WTC11 (cell line): ENCODE measurements at regions not wholly inside any gene's neighbourhood (a gene's known extent, or its start where the extent isn't known, plus 50 kb on each side); places are given as distances from the start of the nearest gene placed in this dataset.

Experiments
- ATAC-seq: fragments of 200-7000 bp; cut with Tn5 transposase; 2 replicates; pipeline ENCODE4 v1.10.0; 2021; ENCODE audit warnings: mild to moderate bottlenecking, moderate library complexity
- CTCF ChIA-PET: fragments of 300-600 bp; sonication (Branson Sonifier 250); formaldehyde crosslinking; loops from one replicate; lab custom pipeline; 2021; ENCODE audit warnings: antibody characterized with exemption; lab: Charles Lee
- POLR2A ChIA-PET: fragments of 350-600 bp; sonication (Branson Sonifier 250); formaldehyde crosslinking; loops from one replicate; lab custom pipeline; 2021; ENCODE audit warnings: antibody characterized with exemption; lab: Charles Lee
- DNase-seq: peaks from one replicate; pipeline ENCODE4 v3.0.0; 2021; ENCODE audit warnings: low spot score
- H3K27ac Mint-ChIP-seq: 2 replicates; pipeline ENCODE4 v1.8.0; 2021; ENCODE audit warnings: mixed read lengths
- H3K27me3 Mint-ChIP-seq: 2 replicates; pipeline ENCODE4 v1.8.0; 2021; ENCODE audit warnings: low read depth, mild to moderate bottlenecking, moderate library complexity, mixed read lengths
- H3K36me3 Mint-ChIP-seq: 2 replicates; pipeline ENCODE4 v1.8.0; 2021; ENCODE audit warnings: mixed read lengths
- H3K4me1 Mint-ChIP-seq: 2 replicates; pipeline ENCODE4 v1.8.0; 2022; ENCODE audit warnings: mixed read lengths
- H3K4me3 Mint-ChIP-seq: 2 replicates; pipeline ENCODE4 v1.8.0; 2021; ENCODE audit warnings: mild to moderate bottlenecking, moderate library complexity, mixed read lengths
- H3K9me3 Mint-ChIP-seq: 2 replicates; pipeline ENCODE4 v1.8.0; 2021; ENCODE audit warnings: mixed read lengths
- ATF1 ChIP-seq: sonication (generic); formaldehyde crosslinking; IDR thresholded peaks from 2 replicates; pipeline ENCODE4 v1.8.1; 2023; ENCODE audit warnings: mild to moderate bottlenecking, moderate library complexity, missing genetic modification reagents
- CREM ChIP-seq: sonication (generic); formaldehyde crosslinking; IDR thresholded peaks from 2 replicates; pipeline ENCODE4 v1.8.1; 2022; ENCODE audit warnings: mild to moderate bottlenecking, missing genetic modification reagents, moderate library complexity
- EMX1 ChIP-seq: fragments of 250-450 bp; sonication (Bioruptor Pico); IDR thresholded peaks from 2 replicates; pipeline ENCODE4 v1.8.0; 2021; ENCODE audit warnings: mild to moderate bottlenecking
- FOXP4 ChIP-seq: sonication (generic); formaldehyde crosslinking; IDR thresholded peaks from 2 replicates; pipeline ENCODE4 v1.8.0; 2022; ENCODE audit warnings: mild to moderate bottlenecking, missing genetic modification reagents
- GABPB1 ChIP-seq: sonication (generic); formaldehyde crosslinking; IDR thresholded peaks from 2 replicates; pipeline ENCODE4 v1.8.1; 2023; ENCODE audit warnings: mild to moderate bottlenecking, missing genetic modification reagents
- GRHL2 ChIP-seq: fragments of 250-450 bp; sonication (Bioruptor Pico); IDR thresholded peaks from 2 replicates; pipeline ENCODE4 v1.8.0; 2022; ENCODE audit warnings: mild to moderate bottlenecking, moderate library complexity; ENCODE audit not compliant: insufficient replicate concordance, severe bottlenecking
- HMGA2 ChIP-seq: fragments of 250-450 bp; sonication (Bioruptor Pico); IDR thresholded peaks from 2 replicates; pipeline ENCODE4 v1.4.0; 2021; ENCODE audit warnings: mild to moderate bottlenecking, moderate library complexity
- JUN ChIP-seq: sonication (generic); formaldehyde crosslinking; IDR thresholded peaks from 2 replicates; pipeline ENCODE4 v1.8.0; 2023; ENCODE audit warnings: mild to moderate bottlenecking, missing genetic modification reagents
- MAX ChIP-seq: sonication (generic); formaldehyde crosslinking; IDR thresholded peaks from 2 replicates; pipeline ENCODE4 v1.8.0; 2022; ENCODE audit warnings: mild to moderate bottlenecking, missing genetic modification reagents
- MXD4 ChIP-seq: fragments of 250-450 bp; sonication (Bioruptor Pico); IDR thresholded peaks from 2 replicates; pipeline ENCODE4 v1.8.0; 2021; ENCODE audit warnings: mild to moderate bottlenecking, moderate library complexity, borderline replicate concordance
- NFE2L1 ChIP-seq: sonication (generic); formaldehyde crosslinking; IDR thresholded peaks from 2 replicates; pipeline ENCODE4 v1.8.1; 2023; ENCODE audit warnings: missing genetic modification reagents
- NFYB ChIP-seq: sonication (generic); formaldehyde crosslinking; conservative IDR thresholded peaks from 2 replicates; pipeline ENCODE4 v1.8.0; 2022; ENCODE audit warnings: low read depth, missing genetic modification reagents
- NR2C2 ChIP-seq: sonication (generic); formaldehyde crosslinking; IDR thresholded peaks from 2 replicates; pipeline ENCODE4 v1.8.0; 2022; ENCODE audit warnings: mild to moderate bottlenecking, missing genetic modification reagents
- SMAD3 ChIP-seq: sonication (generic); formaldehyde crosslinking; IDR thresholded peaks from 2 replicates; pipeline ENCODE4 v1.8.0; 2022; ENCODE audit warnings: missing genetic modification reagents, mild to moderate bottlenecking, borderline replicate concordance
- TEAD1 ChIP-seq: sonication (generic); formaldehyde crosslinking; IDR thresholded peaks from 2 replicates; pipeline ENCODE4 v1.8.0; 2022; ENCODE audit warnings: mild to moderate bottlenecking, missing genetic modification reagents
- TP53 ChIP-seq: sonication (generic); formaldehyde crosslinking; IDR thresholded peaks from 2 replicates; pipeline ENCODE4 v1.8.1; 2023; ENCODE audit warnings: mild to moderate bottlenecking, missing genetic modification reagents
- USF2 ChIP-seq: sonication (generic); formaldehyde crosslinking; IDR thresholded peaks from 2 replicates; pipeline ENCODE4 v1.8.1; 2023; ENCODE audit warnings: mild to moderate bottlenecking, missing genetic modification reagents, moderate library complexity
- ZNF232 ChIP-seq: sonication (generic); formaldehyde crosslinking; IDR thresholded peaks from 2 replicates; pipeline ENCODE4 v1.8.0; 2022; ENCODE audit warnings: mild to moderate bottlenecking, missing genetic modification reagents
- TF ChIP-seq, protein P1 (sequence below): sonication (generic); formaldehyde crosslinking; conservative IDR thresholded peaks from 2 replicates; pipeline ENCODE4 v1.8.1; 2022; ENCODE audit warnings: mild to moderate bottlenecking, missing genetic modification reagents
- TF ChIP-seq, protein P2 (sequence below): fragments of 250-450 bp; sonication (Bioruptor Pico); IDR thresholded peaks from 2 replicates; pipeline ENCODE4 v1.8.0; 2021; ENCODE audit warnings: mild to moderate bottlenecking
- TF ChIP-seq, protein P3 (sequence below): sonication (generic); formaldehyde crosslinking; IDR thresholded peaks from 2 replicates; pipeline ENCODE4 v1.8.1; 2022; ENCODE audit warnings: missing genetic modification reagents, borderline replicate concordance
- TF ChIP-seq, protein P4 (sequence below): fragments of 250-450 bp; sonication (Bioruptor Pico); IDR thresholded peaks from 2 replicates; pipeline ENCODE4 v1.9.0; 2021; ENCODE audit warnings: mild to moderate bottlenecking

GRCh38 chrX:149365061-149365460 lies 140.0 kb downstream of the IDS start (continued):
- TF ChIP-seq CREM (CRISPR knock-in tag) (no peak), SMAD3 (CRISPR knock-in tag) (no peak), NFYB (CRISPR knock-in tag) (no peak), NR2C2 (no peak), ZNF232 (CRISPR knock-in tag) (no peak)
- TF ChIP-seq, protein P1, sequence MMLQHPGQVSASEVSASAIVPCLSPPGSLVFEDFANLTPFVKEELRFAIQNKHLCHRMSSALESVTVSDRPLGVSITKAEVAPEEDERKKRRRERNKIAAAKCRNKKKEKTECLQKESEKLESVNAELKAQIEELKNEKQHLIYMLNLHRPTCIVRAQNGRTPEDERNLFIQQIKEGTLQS (CRISPR knock-in tag) = no peak
- TF ChIP-seq, all 79 proteins: peak for 0

DNA sequence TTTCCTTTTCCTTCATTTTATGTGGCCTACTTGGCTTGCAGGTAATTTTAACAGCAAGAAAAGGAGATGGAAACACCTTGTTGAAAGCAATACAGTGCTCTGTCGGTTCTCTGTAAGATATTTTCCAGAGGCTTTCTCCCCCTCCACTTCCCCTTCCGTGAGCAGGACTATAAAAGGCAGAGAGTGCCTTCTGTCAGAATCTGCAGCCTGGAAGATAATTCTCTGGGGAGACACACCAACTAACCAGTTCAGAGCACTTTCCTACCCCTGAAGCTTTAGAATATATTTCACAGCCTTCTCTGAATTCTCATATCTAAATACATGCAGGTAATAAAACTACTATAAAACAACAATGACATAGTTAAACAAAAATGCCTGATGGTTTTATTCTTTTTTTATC lies 141.1 kb downstream of the IDS start:
- POLR2A ChIA-PET = no interaction called here
- ATAC-seq = no peak

GRCh38 chrX:149346306-149346705 lies 158.8 kb downstream of the IDS start:
- H3K9me3 Mint-ChIP-seq = peaks cover 3% of the 10 kb centered on the region; the same call in 1 of the 2 replicates
- no peak for ATAC-seq
- TF ChIP-seq, protein P2, sequence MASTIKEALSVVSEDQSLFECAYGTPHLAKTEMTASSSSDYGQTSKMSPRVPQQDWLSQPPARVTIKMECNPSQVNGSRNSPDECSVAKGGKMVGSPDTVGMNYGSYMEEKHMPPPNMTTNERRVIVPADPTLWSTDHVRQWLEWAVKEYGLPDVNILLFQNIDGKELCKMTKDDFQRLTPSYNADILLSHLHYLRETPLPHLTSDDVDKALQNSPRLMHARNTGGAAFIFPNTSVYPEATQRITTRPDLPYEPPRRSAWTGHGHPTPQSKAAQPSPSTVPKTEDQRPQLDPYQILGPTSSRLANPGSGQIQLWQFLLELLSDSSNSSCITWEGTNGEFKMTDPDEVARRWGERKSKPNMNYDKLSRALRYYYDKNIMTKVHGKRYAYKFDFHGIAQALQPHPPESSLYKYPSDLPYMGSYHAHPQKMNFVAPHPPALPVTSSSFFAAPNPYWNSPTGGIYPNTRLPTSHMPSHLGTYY (CRISPR knock-in tag) = no peak
- TF ChIP-seq GABPB1 (CRISPR knock-in tag) (no peak), MXD4 (CRISPR knock-in tag) (no peak), USF2 (no peak), SMAD3 (CRISPR knock-in tag) (no peak), HMGA2 (CRISPR knock-in tag) (no peak)
- TF ChIP-seq, protein P3, sequence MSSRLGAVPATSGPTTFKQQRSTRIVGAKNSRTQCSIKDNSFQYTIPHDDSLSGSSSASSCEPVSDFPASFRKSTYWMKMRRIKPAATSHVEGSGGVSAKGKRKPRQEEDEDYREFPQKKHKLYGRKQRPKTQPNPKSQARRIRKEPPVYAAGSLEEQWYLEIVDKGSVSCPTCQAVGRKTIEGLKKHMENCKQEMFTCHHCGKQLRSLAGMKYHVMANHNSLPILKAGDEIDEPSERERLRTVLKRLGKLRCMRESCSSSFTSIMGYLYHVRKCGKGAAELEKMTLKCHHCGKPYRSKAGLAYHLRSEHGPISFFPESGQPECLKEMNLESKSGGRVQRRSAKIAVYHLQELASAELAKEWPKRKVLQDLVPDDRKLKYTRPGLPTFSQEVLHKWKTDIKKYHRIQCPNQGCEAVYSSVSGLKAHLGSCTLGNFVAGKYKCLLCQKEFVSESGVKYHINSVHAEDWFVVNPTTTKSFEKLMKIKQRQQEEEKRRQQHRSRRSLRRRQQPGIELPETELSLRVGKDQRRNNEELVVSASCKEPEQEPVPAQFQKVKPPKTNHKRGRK (CRISPR knock-in tag) = no peak

More for the DNA sequence above, 141.1 kb downstream of the IDS start:
- CTCF ChIA-PET = no interaction called here
- H3K4me3 Mint-ChIP-seq = no peak overlapping the region
- peaks cover 1% of the 10 kb centered on the region; the same call in 1 of the 2 replicates for H3K36me3 Mint-ChIP-seq
- no peak overlapping the region for H3K27ac Mint-ChIP-seq
- no peaks in the 10 kb centered on the region for H3K4me1 Mint-ChIP-seq
- H3K9me3 Mint-ChIP-seq = peaks cover 15% of the 10 kb centered on the region
- no peak for TF ChIP-seq GABPB1 (CRISPR knock-in tag)
- TF ChIP-seq TP53 (CRISPR knock-in tag) = no peak
- TF ChIP-seq JUN (CRISPR knock-in tag) = no peak
- TF ChIP-seq, protein P4, sequence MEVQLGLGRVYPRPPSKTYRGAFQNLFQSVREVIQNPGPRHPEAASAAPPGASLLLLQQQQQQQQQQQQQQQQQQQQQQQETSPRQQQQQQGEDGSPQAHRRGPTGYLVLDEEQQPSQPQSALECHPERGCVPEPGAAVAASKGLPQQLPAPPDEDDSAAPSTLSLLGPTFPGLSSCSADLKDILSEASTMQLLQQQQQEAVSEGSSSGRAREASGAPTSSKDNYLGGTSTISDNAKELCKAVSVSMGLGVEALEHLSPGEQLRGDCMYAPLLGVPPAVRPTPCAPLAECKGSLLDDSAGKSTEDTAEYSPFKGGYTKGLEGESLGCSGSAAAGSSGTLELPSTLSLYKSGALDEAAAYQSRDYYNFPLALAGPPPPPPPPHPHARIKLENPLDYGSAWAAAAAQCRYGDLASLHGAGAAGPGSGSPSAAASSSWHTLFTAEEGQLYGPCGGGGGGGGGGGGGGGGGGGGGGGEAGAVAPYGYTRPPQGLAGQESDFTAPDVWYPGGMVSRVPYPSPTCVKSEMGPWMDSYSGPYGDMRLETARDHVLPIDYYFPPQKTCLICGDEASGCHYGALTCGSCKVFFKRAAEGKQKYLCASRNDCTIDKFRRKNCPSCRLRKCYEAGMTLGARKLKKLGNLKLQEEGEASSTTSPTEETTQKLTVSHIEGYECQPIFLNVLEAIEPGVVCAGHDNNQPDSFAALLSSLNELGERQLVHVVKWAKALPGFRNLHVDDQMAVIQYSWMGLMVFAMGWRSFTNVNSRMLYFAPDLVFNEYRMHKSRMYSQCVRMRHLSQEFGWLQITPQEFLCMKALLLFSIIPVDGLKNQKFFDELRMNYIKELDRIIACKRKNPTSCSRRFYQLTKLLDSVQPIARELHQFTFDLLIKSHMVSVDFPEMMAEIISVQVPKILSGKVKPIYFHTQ (CRISPR knock-in tag) = no peak
- no peak for TF ChIP-seq NFE2L1
- TF ChIP-seq, protein P3 (CRISPR knock-in tag) = no peak
- TF ChIP-seq EMX1 (CRISPR knock-in tag) = no peak
- TF ChIP-seq GRHL2 = no peak
- TF ChIP-seq ATF1 (CRISPR knock-in tag) = no peak
- TF ChIP-seq MAX (CRISPR knock-in tag) = no peak
- no peak for TF ChIP-seq TEAD1 (CRISPR knock-in tag)
- TF ChIP-seq FOXP4 (CRISPR knock-in tag) = no peak
- H3K27me3 Mint-ChIP-seq = no peaks in the 10 kb centered on the region; the same call in 1 of the 2 replicates
- no peak for DNase-seq

More at GRCh38 chrX:149346306-149346705, 158.8 kb downstream of the IDS start:
- Mint-ChIP-seq H3K27me3 (no peaks in the 10 kb centered on the region; the same call in 1 of the 2 replicates), H3K36me3 (peaks cover 3% of the 10 kb centered on the region; the same call in 1 of the 2 replicates), H3K27ac (no peak overlapping the region), H3K4me3 (no peak overlapping the region), H3K4me1 (peaks cover 15% of the 10 kb centered on the region)
- no peak for DNase-seq
- POLR2A ChIA-PET = no interaction called here
- CTCF ChIA-PET = no interaction called here
